ENCODE measurements at regions not wholly inside any gene's neighbourhood (a gene's known extent, or its start where the extent isn't known, plus 50 kb on each side); places are given as distances from the start of the nearest gene placed in this dataset.

DNA sequence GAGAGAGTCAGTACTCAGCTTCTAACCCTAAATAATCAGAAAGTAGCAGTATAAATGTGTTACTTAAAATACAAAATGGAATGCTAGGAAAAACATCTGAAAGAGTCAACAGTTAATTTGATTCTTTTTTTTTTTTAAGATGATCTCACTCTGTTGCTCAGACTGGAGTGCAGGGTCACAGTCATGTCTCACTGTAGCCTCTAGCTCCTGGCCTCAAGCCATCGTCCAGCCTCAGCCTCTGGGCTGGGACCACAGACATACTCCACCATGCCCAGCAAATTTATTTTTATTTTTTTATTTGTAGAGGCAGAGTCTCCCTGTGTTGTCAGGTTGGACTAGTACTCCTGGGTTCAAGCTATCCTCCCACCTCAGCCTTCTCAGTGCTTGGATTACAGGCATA lies 424.9 kb downstream of the IRX2 start:
- Histone ChIP-seq H3K27ac (no peak overlapping the region), H3K4me1 (no peaks in the 10 kb centered on the region), H3K9me3 (peaks cover 0 to 12% (median 0%) of the 10 kb centered on the region in 8 donors), H3K27me3 (replicated peaks in 1 of 7) (no peaks in the 10 kb centered on the region), H3K4me3 (no peak overlapping the region), H3K36me3 (no peaks in the 10 kb centered on the region)
- intact Hi-C loops (cut with DNase I; ENCODE audit: low total_unique reads) = no loop called here
- 58 to 77% (median 71%) methylated on average over 1 of the region's 1 CpG for WGBS, 5 donors
- TF ChIP-seq, protein P1, sequence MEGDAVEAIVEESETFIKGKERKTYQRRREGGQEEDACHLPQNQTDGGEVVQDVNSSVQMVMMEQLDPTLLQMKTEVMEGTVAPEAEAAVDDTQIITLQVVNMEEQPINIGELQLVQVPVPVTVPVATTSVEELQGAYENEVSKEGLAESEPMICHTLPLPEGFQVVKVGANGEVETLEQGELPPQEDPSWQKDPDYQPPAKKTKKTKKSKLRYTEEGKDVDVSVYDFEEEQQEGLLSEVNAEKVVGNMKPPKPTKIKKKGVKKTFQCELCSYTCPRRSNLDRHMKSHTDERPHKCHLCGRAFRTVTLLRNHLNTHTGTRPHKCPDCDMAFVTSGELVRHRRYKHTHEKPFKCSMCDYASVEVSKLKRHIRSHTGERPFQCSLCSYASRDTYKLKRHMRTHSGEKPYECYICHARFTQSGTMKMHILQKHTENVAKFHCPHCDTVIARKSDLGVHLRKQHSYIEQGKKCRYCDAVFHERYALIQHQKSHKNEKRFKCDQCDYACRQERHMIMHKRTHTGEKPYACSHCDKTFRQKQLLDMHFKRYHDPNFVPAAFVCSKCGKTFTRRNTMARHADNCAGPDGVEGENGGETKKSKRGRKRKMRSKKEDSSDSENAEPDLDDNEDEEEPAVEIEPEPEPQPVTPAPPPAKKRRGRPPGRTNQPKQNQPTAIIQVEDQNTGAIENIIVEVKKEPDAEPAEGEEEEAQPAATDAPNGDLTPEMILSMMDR (IDR thresholded peaks at IDR 0.05 in 8 of 11, conservative IDR thresholded peaks at IDR 0.05 in 3 of 11) = no peak
- no peak for TF ChIP-seq POLR2AphosphoS5 (IDR thresholded peaks at IDR 0.05)
- no peak for DNase-seq

DNA sequence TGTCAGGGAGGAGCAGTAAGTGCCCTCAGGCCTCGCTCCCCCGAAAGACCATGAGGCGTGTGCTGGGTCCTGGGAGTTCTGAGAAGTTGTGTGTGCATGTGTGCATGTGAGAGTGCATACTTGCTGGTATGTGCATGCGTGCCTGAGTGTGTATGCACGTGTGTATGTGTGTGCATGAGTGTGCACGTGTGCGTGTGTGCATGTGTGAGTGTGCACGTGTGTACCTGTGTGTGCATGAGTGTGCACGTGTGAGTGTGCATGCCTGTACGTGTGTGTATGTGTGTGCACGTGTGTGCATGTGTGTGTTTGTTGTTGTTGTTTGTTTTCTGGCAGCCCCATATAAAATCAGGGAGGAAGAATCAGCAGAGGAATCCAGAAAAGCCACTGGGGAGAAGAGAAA lies 426.7 kb downstream of the IRX2 start:
- TF ChIP-seq POLR2AphosphoS5 (IDR thresholded peaks at IDR 0.05) (no peak), POLR2A (IDR thresholded peaks at IDR 0.05) (no peak)
- TF ChIP-seq, protein P1 (IDR thresholded peaks at IDR 0.05 in 8 of 11, conservative IDR thresholded peaks at IDR 0.05 in 3 of 11) = no peak
- intact Hi-C loops (cut with DNase I; ENCODE audit: low total_unique reads) = no loop called here
- no peak overlapping the region for H3K4me3 ChIP-seq
- 87 to 92% (median 90%) methylated on average over 11 of the region's 11 CpGs for WGBS, 5 donors
- peaks cover 0 to 11% (median 0%) of the 10 kb centered on the region in 8 donors for H3K9me3 ChIP-seq
- H3K36me3 ChIP-seq = no peaks in the 10 kb centered on the region
- no peaks in the 10 kb centered on the region for H3K27me3 ChIP-seq (replicated peaks in 1 of 7)
- no peaks in the 10 kb centered on the region for H3K4me1 ChIP-seq
- no peak for DNase-seq
- no peak overlapping the region for H3K27ac ChIP-seq

DNA sequence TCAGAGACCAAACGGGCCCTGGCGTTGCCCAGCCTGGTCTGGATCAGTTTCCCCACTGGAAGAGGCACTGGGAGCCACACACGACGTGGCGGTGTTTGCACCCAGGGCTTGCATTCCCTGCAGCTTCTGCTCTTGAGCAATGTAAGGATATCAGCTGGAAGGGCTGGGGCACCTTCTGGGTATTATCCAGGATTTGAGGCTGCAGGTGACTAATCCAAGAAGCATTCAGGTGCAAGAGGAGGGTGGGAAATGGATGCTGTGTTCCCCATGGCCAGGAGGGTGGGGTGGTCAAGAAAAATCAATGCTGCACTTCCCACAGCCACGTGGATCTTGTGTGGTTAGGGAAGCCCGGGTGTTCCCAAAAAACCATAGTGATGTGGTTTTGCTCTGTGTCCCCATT lies 430.9 kb downstream of the IRX2 start:
- Histone ChIP-seq H3K4me3 (no peak overlapping the region), H3K36me3 (no peaks in the 10 kb centered on the region), H3K27ac (no peak overlapping the region), H3K9me3 (peaks cover 0 to 18% (median 10%) of the 10 kb centered on the region in 8 donors), H3K4me1 (no peaks in the 10 kb centered on the region), H3K27me3 (replicated peaks in 1 of 7) (no peaks in the 10 kb centered on the region)
- peak; percentile 30 for DNase-seq
- intact Hi-C loops (cut with DNase I; ENCODE audit: low total_unique reads) = no loop called here
- TF ChIP-seq POLR2AphosphoS5 (IDR thresholded peaks at IDR 0.05) (no peak), POLR2A (IDR thresholded peaks at IDR 0.05) (no peak)
- TF ChIP-seq, protein P1 (IDR thresholded peaks at IDR 0.05 in 8 of 11, conservative IDR thresholded peaks at IDR 0.05 in 3 of 11) = no peak
- WGBS, 5 donors = 73 to 84% (median 81%) methylated on average over 7 of the region's 7 CpGs

DNA sequence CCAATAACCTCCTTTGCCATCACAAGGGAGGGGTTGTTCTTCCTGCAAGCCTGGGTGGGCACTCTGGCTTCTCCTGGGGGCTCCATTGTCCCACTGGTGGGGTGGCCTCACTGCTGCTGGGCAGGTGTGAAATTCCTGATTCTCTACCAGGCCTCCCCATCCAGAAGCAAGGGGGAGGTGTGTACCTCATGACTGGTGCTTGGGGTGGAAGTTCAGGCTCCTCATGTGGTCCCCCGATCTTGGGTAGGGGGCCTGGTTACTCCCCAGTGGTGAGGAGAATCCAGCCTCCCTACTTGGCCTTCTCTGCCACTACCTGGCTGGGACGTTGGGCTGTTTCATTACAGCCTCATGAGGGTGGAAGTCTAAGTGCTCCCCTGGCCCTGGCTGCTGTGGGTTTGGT lies 433.9 kb downstream of the IRX2 start:
- intact Hi-C loops (cut with DNase I; ENCODE audit: low total_unique reads) = no loop called here
- H3K27ac ChIP-seq = no peak overlapping the region
- H3K4me3 ChIP-seq = no peak overlapping the region
- 50 to 66% (median 61%) methylated on average over 2 of the region's 2 CpGs for WGBS, 5 donors
- peaks cover 0 to 32% (median 18%) of the 10 kb centered on the region in 8 donors for H3K9me3 ChIP-seq
- TF ChIP-seq, protein P1 (IDR thresholded peaks at IDR 0.05 in 8 of 11, conservative IDR thresholded peaks at IDR 0.05 in 3 of 11) = no peak
- TF ChIP-seq POLR2A (IDR thresholded peaks at IDR 0.05) (no peak), POLR2AphosphoS5 (IDR thresholded peaks at IDR 0.05) (no peak)
- no peaks in the 10 kb centered on the region for H3K4me1 ChIP-seq
- H3K36me3 ChIP-seq = no peaks in the 10 kb centered on the region
- DNase-seq = no peak
- no peaks in the 10 kb centered on the region for H3K27me3 ChIP-seq (replicated peaks in 1 of 7)

All from spleen (tissue), 11 donors.